ENCODE measurements at regions not wholly inside any gene's neighbourhood (a gene's known extent, or its start where the extent isn't known, plus 50 kb on each side); places are given as distances from the start of the nearest gene placed in this dataset.

GRCh38 chr6:27806981-27807440 lies 105.2 kb downstream of the OR2B2 start:
- no peak for TF ChIP-seq SIN3A (IDR thresholded peaks at IDR 0.05; ENCODE audit: borderline replicate concordance, insufficient read depth, low read length)
- TF ChIP-seq POLR2AphosphoS5 (IDR thresholded peaks at IDR 0.05; ENCODE audit: low read depth, low read length): no peak
- no peak for TF ChIP-seq FOXP2 (optimal IDR thresholded peaks at IDR 0.05; ENCODE audit: borderline replicate concordance, extremely low read depth, extremely low read length, insufficient read depth)
- TF ChIP-seq, protein P1, sequence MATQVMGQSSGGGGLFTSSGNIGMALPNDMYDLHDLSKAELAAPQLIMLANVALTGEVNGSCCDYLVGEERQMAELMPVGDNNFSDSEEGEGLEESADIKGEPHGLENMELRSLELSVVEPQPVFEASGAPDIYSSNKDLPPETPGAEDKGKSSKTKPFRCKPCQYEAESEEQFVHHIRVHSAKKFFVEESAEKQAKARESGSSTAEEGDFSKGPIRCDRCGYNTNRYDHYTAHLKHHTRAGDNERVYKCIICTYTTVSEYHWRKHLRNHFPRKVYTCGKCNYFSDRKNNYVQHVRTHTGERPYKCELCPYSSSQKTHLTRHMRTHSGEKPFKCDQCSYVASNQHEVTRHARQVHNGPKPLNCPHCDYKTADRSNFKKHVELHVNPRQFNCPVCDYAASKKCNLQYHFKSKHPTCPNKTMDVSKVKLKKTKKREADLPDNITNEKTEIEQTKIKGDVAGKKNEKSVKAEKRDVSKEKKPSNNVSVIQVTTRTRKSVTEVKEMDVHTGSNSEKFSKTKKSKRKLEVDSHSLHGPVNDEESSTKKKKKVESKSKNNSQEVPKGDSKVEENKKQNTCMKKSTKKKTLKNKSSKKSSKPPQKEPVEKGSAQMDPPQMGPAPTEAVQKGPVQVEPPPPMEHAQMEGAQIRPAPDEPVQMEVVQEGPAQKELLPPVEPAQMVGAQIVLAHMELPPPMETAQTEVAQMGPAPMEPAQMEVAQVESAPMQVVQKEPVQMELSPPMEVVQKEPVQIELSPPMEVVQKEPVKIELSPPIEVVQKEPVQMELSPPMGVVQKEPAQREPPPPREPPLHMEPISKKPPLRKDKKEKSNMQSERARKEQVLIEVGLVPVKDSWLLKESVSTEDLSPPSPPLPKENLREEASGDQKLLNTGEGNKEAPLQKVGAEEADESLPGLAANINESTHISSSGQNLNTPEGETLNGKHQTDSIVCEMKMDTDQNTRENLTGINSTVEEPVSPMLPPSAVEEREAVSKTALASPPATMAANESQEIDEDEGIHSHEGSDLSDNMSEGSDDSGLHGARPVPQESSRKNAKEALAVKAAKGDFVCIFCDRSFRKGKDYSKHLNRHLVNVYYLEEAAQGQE (IDR thresholded peaks at IDR 0.05; ENCODE audit: insufficient read depth in 1 of 2, low read depth in 2 of 2, low read length in 2 of 2): no peak
- TF ChIP-seq TAF1 (IDR thresholded peaks at IDR 0.05; ENCODE audit: borderline replicate concordance, insufficient read depth, low read length): no peak

GRCh38 chr6:27805347-27805746 lies 106.8 kb downstream of the OR2B2 start:
- TF ChIP-seq FOXP2 (optimal IDR thresholded peaks at IDR 0.05; ENCODE audit: borderline replicate concordance, extremely low read depth, extremely low read length, insufficient read depth) (no peak), TAF1 (IDR thresholded peaks at IDR 0.05; ENCODE audit: borderline replicate concordance, insufficient read depth, low read length) (no peak), SIN3A (IDR thresholded peaks at IDR 0.05; ENCODE audit: borderline replicate concordance, insufficient read depth, low read length) (no peak), POLR2AphosphoS5 (IDR thresholded peaks at IDR 0.05; ENCODE audit: low read depth, low read length) (no peak)
- TF ChIP-seq, protein P1 (IDR thresholded peaks at IDR 0.05; ENCODE audit: insufficient read depth in 1 of 2, low read depth in 2 of 2, low read length in 2 of 2): no peak

DNA sequence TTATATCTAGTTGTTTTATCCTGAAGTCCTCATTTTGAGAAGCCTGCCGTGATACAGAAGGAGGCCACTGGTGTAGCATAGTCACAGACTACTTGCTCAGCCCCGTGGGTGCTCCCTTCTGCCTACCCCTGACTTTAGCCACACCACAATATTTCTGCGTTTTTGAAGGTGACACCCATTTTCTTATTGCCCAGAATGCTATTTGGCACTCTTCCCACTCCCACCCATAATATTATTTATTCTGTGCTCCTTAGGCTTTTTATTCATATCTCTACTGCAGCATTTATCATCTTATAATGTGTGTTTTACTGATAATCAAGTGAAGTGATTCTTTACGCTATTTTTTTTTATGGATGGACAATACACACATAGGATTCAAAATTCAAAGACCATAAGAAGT lies 107.3 kb downstream of the OR2B2 start:
- TF ChIP-seq TAF1 (IDR thresholded peaks at IDR 0.05; ENCODE audit: borderline replicate concordance, insufficient read depth, low read length): no peak
- TF ChIP-seq FOXP2 (optimal IDR thresholded peaks at IDR 0.05; ENCODE audit: borderline replicate concordance, extremely low read depth, extremely low read length, insufficient read depth): no peak
- no peak for TF ChIP-seq SIN3A (IDR thresholded peaks at IDR 0.05; ENCODE audit: borderline replicate concordance, insufficient read depth, low read length)
- TF ChIP-seq, protein P1 (IDR thresholded peaks at IDR 0.05; ENCODE audit: insufficient read depth in 1 of 2, low read depth in 2 of 2, low read length in 2 of 2): no peak
- no peak for TF ChIP-seq POLR2AphosphoS5 (IDR thresholded peaks at IDR 0.05; ENCODE audit: low read depth, low read length)

DNA sequence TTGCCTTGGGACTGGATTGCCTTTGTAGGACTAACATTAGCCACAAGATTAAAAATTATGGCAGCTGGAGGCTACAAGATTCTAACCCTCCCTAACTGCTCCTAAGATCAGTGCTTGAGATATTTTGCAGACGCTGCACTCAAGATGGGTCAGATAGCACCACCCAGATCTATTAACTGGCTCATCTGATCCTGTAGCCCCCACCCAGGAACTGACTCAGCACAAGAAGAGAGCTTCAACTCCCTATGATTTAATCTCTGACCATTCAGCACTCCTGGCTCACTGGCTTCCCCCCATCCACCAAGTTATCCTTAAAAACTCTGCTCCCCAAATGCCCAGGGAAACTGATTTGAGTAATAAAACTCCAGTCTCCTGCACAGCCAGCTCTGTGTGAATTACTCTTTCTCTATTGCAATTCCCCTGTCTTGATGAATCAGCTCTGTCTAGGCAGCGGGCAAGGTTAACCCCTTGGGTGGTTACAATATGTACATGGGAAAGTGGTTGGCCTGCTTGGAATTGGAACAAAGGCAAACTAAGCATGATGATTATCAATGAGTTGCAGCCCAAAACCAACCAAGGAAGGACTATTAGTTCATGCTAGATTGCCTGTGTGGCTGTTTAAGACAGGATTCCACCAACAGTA lies 111.3 kb downstream of the OR2B2 start:
- TF ChIP-seq FOXP2 (optimal IDR thresholded peaks at IDR 0.05; ENCODE audit: borderline replicate concordance, extremely low read depth, extremely low read length, insufficient read depth): no peak
- TF ChIP-seq SIN3A (IDR thresholded peaks at IDR 0.05; ENCODE audit: borderline replicate concordance, insufficient read depth, low read length): no peak
- TF ChIP-seq POLR2AphosphoS5 (IDR thresholded peaks at IDR 0.05; ENCODE audit: low read depth, low read length): no peak
- TF ChIP-seq, protein P1 (IDR thresholded peaks at IDR 0.05; ENCODE audit: insufficient read depth in 1 of 2, low read depth in 2 of 2, low read length in 2 of 2): no peak
- no peak for TF ChIP-seq TAF1 (IDR thresholded peaks at IDR 0.05; ENCODE audit: borderline replicate concordance, insufficient read depth, low read length)
